GM10248 (cell line): ENCODE measurements at regions not wholly inside any gene's neighbourhood (a gene's known extent, or its start where the extent isn't known, plus 50 kb on each side); places are given as distances from the start of the nearest gene placed in this dataset.
"Not testable (repeated sequence)": the region's sequence is repeated elsewhere in the genome, so short reads cannot be mapped to it uniquely, and the experiment has no call there.

Experiments
- CTCF ChIA-PET: fragments of 300-600 bp; sonication (Branson Sonifier 250); formaldehyde crosslinking; extraction: SDS; loops from one replicate; lab custom pipeline; 2021; ENCODE audit warnings: antibody characterized with exemption; lab: Yijun Ruan, JAX
- POLR2A ChIA-PET: fragments of 350-650 bp; sonication (Branson Sonifier 250); formaldehyde crosslinking; extraction: SDS; loops from one replicate; lab custom pipeline; 2020; ENCODE audit warnings: antibody characterized with exemption; lab: Yijun Ruan, JAX
- DNase-seq: peaks from one replicate; pipeline ENCODE4 v3.0.0; 2012; ENCODE audit errors: extremely low spot score
- CTCF ChIP-seq: IDR thresholded peaks from 2 replicates; pipeline ENCODE4 v1.5.1; 2012; ENCODE audit warnings: mild to moderate bottlenecking, low read depth; ENCODE audit errors: extremely low read depth, missing control alignments, control extremely low read depth

GRCh38 chr17:20925954-20926353 lies 116.9 kb downstream of the USP22 start:
- TF ChIP-seq CTCF = no peak
- no peak for DNase-seq
- ChIA-PET POLR2A (no interaction called here), CTCF (no interaction called here)

GRCh38 chr17:20926532-20926931 lies 116.3 kb downstream of the USP22 start:
- no peak for DNase-seq
- TF ChIP-seq CTCF = no peak
- ChIA-PET CTCF (no interaction called here), POLR2A (no interaction called here)

- ChIA-PET CTCF (no interaction called here), POLR2A (no interaction called here)
Observed at GRCh38 chr17:20927308-20927977, 115.4 kb downstream of the USP22 start.

GRCh38 chr17:20929334-20929733 lies 113.5 kb downstream of the USP22 start:
- TF ChIP-seq CTCF = no peak
- ChIA-PET POLR2A (no interaction called here), CTCF (no interaction called here)
- DNase-seq = no peak

More at GRCh38 chr17:20927308-20927977, 115.4 kb downstream of the USP22 start:
- no peak for TF ChIP-seq CTCF
- DNase-seq = no peak

GRCh38 chr17:20930081-20930760 lies 112.6 kb downstream of the USP22 start:
- ChIA-PET POLR2A (no interaction called here), CTCF (no interaction called here)
- DNase-seq = no peak
- TF ChIP-seq CTCF = no peak

GRCh38 chr17:20933040-20933439 lies 109.8 kb downstream of the USP22 start:
- CTCF ChIA-PET, DNase-seq, POLR2A ChIA-PET: not testable (repeated sequence)

GRCh38 chr17:20934288-20934687 lies 108.5 kb downstream of the USP22 start:
- ChIA-PET CTCF (no interaction called here), POLR2A (no interaction called here)
- no peak for DNase-seq
- TF ChIP-seq CTCF = no peak
